ENCODE measurements at regions not wholly inside any gene's neighbourhood (a gene's known extent, or its start where the extent isn't known, plus 50 kb on each side); places are given as distances from the start of the nearest gene placed in this dataset.

- no peaks in the 10 kb centered on the region for H3K4me1 ChIP-seq (ENCODE audit: control insufficient read depth, extremely low read depth, insufficient read depth, low read length)
- H3K4me3 ChIP-seq (replicated peaks in 1 of 3; ENCODE audit: insufficient read depth in 1 of 3, low read depth in 1 of 3, low read length in 3 of 3), result no peak overlapping the region
- H3K36me3 ChIP-seq (ENCODE audit: control insufficient read depth in 2 of 2, extremely low read depth in 1 of 2, insufficient read depth in 2 of 2, low read length in 2 of 2), result no peaks in the 10 kb centered on the region
- FAIRE-seq (no peak), DNase-seq (ENCODE audit: low read depth, low spot score) (no peak)
- TF ChIP-seq POLR2A (IDR thresholded peaks at IDR 0.05; ENCODE audit: low read depth, low read length) (no peak), EZH2 (IDR thresholded peaks at IDR 0.05; ENCODE audit: borderline replicate concordance, low read depth, low read length, severe bottlenecking) (no peak), FOS (IDR thresholded peaks at IDR 0.05; ENCODE audit: borderline replicate concordance, insufficient read depth, low read length) (no peak), GATA2 (IDR thresholded peaks at IDR 0.05; ENCODE audit: insufficient read depth, insufficient read length, low read depth, low read length) (no peak), POLR2AphosphoS5 (IDR thresholded peaks at IDR 0.05; ENCODE audit: insufficient read depth, low read depth, low read length) (no peak), MAX (IDR thresholded peaks at IDR 0.05; ENCODE audit: insufficient read depth, insufficient read length) (no peak), MYC (IDR thresholded peaks at IDR 0.05; ENCODE audit: low read depth, low read length) (no peak), JUN (IDR thresholded peaks at IDR 0.05; ENCODE audit: borderline replicate concordance, insufficient read depth, insufficient read length, low read depth) (no peak)
- TF ChIP-seq, protein P1, sequence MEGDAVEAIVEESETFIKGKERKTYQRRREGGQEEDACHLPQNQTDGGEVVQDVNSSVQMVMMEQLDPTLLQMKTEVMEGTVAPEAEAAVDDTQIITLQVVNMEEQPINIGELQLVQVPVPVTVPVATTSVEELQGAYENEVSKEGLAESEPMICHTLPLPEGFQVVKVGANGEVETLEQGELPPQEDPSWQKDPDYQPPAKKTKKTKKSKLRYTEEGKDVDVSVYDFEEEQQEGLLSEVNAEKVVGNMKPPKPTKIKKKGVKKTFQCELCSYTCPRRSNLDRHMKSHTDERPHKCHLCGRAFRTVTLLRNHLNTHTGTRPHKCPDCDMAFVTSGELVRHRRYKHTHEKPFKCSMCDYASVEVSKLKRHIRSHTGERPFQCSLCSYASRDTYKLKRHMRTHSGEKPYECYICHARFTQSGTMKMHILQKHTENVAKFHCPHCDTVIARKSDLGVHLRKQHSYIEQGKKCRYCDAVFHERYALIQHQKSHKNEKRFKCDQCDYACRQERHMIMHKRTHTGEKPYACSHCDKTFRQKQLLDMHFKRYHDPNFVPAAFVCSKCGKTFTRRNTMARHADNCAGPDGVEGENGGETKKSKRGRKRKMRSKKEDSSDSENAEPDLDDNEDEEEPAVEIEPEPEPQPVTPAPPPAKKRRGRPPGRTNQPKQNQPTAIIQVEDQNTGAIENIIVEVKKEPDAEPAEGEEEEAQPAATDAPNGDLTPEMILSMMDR (IDR thresholded peaks at IDR 0.05; ENCODE audit: extremely low read depth in 1 of 2, insufficient read depth in 1 of 2, low read depth in 1 of 2, low read length in 2 of 2), result no peak
- no peak overlapping the region for H2AFZ ChIP-seq (ENCODE audit: low read depth, low read length)
- ChIA-PET POLR2A (no interaction called here), CTCF (no interaction called here)
- H3K27ac ChIP-seq (ENCODE audit: insufficient read depth, low read depth, low read length), result no peak overlapping the region
- no peaks in the 10 kb centered on the region for H3K79me2 ChIP-seq (ENCODE audit: control insufficient read depth, insufficient read depth, low read length)
- no peaks in the 10 kb centered on the region for H4K20me1 ChIP-seq (replicated peaks; ENCODE audit: control insufficient read depth, extremely low read depth, insufficient read depth, low read length)
- no peaks in the 10 kb centered on the region for H3K27me3 ChIP-seq (ENCODE audit: control insufficient read depth in 2 of 2, insufficient read depth in 2 of 2, low read length in 2 of 2)
- intact Hi-C loops (cut with micrococcal nuclease), result no loop called here
- H3K9ac ChIP-seq (replicated peaks; ENCODE audit: extremely low read depth, insufficient read depth, low read length), result no peak overlapping the region
- dilution Hi-C loops (cut with MboI; ENCODE audit: extremely low pct_ligation_motif_present, low sequenced_read_pairs), result no loop called here
- H3K9me1 ChIP-seq (replicated peaks; ENCODE audit: control insufficient read depth, extremely low read depth, insufficient read depth, low read length), result no peaks in the 10 kb centered on the region
- no peak overlapping the region for H3K4me2 ChIP-seq (ENCODE audit: insufficient read depth, low read length)
- no TSS peak for BruUV-seq (replicated peaks)
- no peaks in the 10 kb centered on the region for H3K9me3 ChIP-seq (replicated peaks; ENCODE audit: control insufficient read depth, insufficient read depth, low read length)
Observed at GRCh38 chr2:192657362-192657761, 462.6 kb upstream of the TMEFF2 start.

All from endothelial cell of umbilical vein (primary cell).